HG03280 (cell line): ENCODE measurements at regions not wholly inside any gene's neighbourhood (a gene's known extent, or its start where the extent isn't known, plus 50 kb on each side); places are given as distances from the start of the nearest gene placed in this dataset.

Experiments
- ATAC-seq: cut with Tn5 transposase; IDR thresholded peaks from one replicate; pipeline ENCODE4 v1.9.1; 2021; ENCODE audit warnings: mild to moderate bottlenecking, moderate library complexity; ENCODE audit not compliant: unreplicated experiment

DNA sequence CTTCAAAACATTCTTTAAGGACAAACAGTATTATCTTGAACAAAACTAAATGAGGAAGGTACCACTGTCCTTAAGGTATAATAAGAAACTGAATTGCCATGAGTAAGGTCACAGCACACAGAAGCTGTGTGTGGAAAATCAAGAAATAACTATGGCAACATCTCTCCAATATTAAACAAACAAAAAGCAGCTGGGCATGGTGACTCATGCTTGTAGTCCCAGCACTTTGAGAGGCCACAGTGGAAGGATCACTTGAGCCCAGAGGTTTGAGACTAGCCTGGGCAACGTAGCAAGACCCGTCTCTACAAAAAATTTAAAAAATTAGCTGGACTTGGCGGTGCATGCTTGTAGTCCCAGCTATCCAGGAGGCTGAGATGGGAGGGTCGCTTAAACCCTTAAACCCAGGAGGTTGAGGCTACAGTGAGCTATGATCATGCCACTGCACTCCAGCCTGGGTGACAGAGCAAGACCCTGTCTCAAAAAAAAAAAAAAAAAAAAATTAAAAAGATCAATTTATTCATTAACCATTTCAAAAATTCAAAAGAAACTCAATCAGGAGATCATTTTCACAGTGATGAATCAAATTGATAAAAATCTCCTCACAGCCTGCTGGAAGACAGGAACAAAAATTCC is 195.4 kb downstream of the SKIDA1 start:
- ATAC-seq: no peak

DNA sequence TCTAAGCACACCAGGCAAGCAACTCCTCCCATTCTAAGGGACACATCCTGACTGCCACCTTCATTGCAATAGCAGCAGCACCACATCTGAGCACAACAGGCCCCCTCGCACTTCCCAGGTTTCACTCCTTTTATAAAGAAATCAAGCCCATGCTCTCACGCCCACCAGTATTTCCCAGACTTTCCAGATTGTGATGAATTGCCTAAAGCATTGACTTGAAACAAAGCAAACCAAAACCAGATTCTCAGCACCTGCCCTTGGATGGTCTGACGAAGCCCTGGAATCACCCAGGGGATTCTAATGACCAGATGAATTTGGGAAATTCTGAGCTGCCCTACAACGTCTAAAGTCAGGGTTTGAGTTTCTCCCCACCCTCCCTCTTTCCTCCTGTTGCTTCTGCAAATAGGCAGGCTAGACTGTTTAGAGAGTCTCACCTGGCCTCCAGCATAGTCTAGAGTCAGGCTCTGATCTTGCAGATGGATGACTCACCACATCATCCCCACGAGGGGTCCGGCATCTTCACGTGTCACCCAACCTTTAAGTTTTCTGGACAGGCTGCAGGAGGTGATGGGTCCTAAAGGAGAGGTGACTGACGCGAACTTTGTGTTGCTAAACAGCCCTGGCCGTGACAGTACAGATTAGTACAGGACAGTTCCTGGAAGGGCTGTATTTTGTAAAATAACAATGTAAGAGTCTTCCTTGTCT is 198.0 kb downstream of the SKIDA1 start:
- ATAC-seq: no peak

- ATAC-seq: no peak
Measured at GRCh38 chr10:21326594-21327288, 198.7 kb downstream of the SKIDA1 start.

- ATAC-seq: no peak
Measured at GRCh38 chr10:21318540-21319167, 206.8 kb downstream of the SKIDA1 start.

GRCh38 chr10:21317902-21318301 is 207.6 kb downstream of the SKIDA1 start:
- ATAC-seq: no peak

DNA sequence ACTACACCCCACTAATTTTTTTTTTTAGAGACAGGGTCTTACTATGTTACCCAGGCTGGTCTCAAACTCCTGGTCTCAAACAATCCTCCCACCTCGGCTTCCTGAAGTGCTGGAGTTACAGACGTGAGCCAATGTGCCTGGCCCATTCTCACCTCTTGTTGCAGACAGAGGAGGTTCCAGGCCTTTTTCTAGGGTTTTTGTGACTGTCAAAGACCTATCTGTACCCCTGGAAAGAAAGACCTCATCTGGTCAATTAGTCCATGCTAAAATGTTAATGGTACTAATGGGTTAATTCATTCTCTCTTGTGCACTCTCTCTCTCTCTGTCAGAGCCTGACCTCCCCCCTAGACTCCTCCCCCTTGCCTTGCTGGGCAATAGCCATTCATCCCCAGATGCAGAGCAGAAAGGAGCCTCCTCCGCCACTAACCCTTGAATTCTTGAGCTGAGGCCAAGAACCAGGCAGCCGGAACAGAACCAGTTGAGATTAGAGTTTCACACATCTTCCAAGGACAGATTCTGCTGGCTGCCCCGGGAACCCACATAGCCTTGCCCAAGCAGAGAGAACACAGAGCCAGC is 209.7 kb downstream of the SKIDA1 start:
- no peak for ATAC-seq

- no peak for ATAC-seq
Measured at GRCh38 chr10:21314906-21315644, 210.4 kb downstream of the SKIDA1 start.

DNA sequence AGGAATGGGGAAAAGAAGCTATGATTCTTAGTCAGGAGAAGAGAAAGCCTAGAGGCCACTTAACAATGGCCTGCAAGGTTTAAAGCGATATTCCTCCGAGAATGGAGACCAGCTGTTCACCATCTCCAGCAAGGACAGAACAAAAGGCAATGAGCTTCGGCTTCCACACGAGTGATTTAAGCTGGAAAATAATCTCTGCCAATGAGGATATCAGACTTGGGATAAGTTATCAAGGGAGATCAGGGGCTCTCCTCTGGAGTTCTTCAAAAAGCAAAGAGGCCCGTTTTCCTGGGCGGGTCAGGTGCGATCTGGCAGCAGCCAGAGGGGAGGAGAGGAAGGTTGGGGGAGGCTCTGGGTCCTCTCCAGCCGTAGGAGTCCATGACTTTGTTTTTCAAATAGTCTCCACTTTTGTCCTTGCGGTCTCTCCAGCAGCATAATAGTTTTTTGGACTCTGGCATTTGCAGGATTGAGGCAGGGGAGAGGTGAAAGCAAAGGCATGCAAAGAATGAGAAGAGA is 211.3 kb downstream of the SKIDA1 start:
- no peak for ATAC-seq

GRCh38 chr10:21313691-21314090 is 211.8 kb downstream of the SKIDA1 start:
- ATAC-seq: no peak

DNA sequence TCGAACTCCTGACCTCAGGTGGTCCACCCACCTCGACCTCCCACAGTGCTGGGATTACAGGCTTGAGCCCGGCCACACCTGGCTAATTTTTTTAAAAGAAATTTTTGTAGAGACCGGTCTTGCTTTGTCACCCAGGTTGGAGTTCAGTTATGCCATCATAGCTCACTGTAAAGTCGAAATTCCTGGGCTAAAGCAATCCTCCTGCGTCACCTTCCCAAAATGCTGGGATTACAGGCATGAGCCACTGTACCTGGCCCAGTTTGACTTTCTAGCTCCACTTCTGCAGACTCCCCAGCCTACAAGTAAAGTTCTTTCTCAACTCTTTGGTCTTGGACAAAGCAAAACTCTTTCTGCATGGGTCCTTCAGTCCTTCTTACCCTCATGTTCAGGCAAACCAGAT is 214.1 kb downstream of the SKIDA1 start:
- no peak for ATAC-seq

GRCh38 chr10:21309427-21309826 is 216.1 kb downstream of the SKIDA1 start:
- no peak for ATAC-seq

- no peak for ATAC-seq
Measured at GRCh38 chr10:21308946-21309345, 216.5 kb downstream of the SKIDA1 start.

- no peak for ATAC-seq
Measured at GRCh38 chr10:21308018-21308417, 217.5 kb downstream of the SKIDA1 start.

DNA sequence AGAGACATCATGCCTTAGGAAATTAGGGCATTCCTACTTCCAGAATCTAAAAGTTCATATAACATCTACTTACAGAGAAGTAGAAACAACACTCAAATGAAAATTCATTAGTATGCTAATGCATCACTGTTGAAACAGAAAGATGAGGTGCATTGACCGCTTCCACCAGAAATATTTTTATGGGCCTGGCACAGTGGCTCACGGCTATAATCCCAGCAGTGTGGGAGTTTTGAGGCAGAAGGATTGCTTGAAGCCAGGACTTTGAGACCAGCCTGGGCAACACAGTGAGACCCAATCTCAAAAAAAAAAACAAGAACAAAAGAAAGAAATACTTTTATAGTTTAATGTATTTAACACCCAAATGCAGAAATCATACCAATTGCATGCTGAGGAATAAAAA is 220.9 kb downstream of the SKIDA1 start:
- no peak for ATAC-seq

DNA sequence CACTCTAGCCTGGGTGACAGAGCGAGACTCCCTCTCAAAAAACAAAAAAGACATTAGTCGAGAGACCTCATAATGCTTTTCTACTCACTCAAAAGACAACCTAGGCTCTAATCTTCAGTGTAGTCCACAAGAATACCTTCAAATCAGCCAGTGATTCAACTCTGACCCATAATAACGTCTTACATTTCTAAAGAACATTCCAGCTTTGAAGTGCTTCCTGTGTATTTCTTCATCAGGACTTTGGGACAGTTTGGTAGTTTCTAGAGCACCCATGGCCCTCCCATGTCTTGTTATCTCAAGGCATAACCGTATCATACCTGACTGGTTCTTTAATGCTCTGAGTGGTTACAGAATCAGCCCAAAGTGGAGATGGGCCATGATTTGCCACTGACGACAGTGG is 221.3 kb downstream of the SKIDA1 start:
- ATAC-seq: no peak

- ATAC-seq: no peak
Measured at GRCh38 chr10:21300551-21300950, 224.9 kb downstream of the SKIDA1 start.

- no peak for ATAC-seq
Measured at GRCh38 chr10:21299330-21299729, 226.2 kb downstream of the SKIDA1 start.

DNA sequence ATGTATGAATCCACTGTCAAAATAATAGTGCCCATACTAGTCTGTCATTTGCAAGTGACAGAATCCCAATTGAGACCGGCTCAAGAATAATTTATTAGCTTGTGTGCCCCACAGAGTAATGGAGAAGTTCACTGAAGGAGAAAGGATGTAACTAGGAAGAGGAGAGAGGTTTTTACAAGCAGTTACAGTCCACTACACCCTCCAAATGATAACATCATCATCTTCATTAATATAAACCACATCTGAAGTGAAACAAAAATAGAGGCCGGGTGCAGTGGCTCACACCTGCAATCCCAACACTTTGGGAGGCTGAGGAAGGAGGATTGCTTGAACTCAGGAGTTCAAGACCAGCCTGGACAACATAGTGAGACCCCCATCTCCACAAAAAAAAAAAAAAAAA is 226.8 kb downstream of the SKIDA1 start:
- ATAC-seq: no peak

- ATAC-seq: no peak
Measured at GRCh38 chr10:21297603-21298383, 227.7 kb downstream of the SKIDA1 start.
